WI38 (cell line): ENCODE measurements at regions not wholly inside any gene's neighbourhood (a gene's known extent, or its start where the extent isn't known, plus 50 kb on each side); places are given as distances from the start of the nearest gene placed in this dataset.

Experiments
- H3K4me3 ChIP-seq: 2 replicates; pipeline ENCODE4 v1.5.1; 2011; ENCODE audit warnings: low read depth, mild to moderate bottlenecking, control low read depth, low read length
- TF ChIP-seq, protein P1 (sequence below): IDR thresholded peaks from 2 replicates; pipeline ENCODE4 v1.5.1; 2012; ENCODE audit warnings: low read depth, mild to moderate bottlenecking, control low read depth, low read length

DNA sequence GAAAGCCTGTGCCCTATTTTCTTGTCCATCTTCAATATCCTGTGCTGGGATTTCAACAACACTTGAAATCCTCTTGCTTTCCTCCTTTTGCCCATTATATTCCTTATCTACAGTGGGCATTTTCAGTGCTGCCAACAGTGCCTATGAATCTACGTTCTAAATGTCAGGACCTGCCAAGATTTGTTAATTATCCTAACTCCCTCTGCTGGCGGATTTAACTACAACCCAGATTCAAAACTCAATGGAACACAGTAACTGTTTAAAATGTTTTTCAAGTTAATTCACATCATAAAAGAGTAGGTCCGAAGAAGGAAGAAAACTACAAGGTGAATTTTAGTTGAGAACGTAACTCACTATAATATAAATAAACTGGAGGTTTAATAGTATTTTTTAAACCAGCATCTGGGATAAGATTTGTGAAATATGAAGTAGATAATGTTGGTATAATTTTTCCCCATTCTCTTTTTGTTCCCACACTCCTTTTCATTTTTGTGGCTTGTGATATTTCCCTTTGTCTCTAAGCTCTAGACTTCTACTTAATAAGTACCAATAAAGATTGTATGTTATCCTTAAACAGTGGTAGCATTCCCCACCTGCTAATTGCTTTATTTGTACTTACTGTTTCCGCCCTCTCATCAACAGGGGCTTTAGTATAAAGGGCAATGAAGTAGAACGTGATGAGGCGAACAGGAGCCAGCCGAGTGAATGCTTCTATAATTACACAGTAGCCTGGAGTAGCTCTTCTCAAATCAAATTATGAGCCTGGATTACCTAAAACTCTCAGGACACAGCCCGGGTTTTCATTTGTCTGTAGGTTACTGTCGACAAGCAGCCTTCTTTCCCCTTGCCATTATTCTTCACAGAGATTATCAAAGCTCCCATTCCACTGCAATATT is 302.5 kb upstream of the ATP11B start:
- H3K4me3 ChIP-seq: no peak overlapping the region

DNA sequence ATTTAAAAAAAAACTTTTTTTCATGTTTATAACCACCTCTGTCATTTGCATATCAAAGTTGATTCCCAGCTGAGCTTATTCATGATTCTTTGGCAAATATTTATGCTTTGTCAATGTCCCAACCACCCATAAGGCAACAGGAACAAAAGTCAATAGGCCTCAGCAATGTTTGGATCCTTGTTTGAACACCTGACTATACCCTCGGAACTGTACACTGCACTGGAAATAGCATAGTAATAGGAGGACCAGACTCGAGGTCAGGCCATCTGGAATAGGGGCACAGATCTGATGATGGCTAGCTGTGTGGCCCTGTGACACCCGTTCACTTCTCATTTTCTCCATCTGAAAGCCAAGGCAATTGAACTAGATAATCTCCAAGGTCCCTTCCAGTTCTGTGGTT is 301.7 kb upstream of the ATP11B start:
- no peak overlapping the region for H3K4me3 ChIP-seq
- TF ChIP-seq, protein P1, sequence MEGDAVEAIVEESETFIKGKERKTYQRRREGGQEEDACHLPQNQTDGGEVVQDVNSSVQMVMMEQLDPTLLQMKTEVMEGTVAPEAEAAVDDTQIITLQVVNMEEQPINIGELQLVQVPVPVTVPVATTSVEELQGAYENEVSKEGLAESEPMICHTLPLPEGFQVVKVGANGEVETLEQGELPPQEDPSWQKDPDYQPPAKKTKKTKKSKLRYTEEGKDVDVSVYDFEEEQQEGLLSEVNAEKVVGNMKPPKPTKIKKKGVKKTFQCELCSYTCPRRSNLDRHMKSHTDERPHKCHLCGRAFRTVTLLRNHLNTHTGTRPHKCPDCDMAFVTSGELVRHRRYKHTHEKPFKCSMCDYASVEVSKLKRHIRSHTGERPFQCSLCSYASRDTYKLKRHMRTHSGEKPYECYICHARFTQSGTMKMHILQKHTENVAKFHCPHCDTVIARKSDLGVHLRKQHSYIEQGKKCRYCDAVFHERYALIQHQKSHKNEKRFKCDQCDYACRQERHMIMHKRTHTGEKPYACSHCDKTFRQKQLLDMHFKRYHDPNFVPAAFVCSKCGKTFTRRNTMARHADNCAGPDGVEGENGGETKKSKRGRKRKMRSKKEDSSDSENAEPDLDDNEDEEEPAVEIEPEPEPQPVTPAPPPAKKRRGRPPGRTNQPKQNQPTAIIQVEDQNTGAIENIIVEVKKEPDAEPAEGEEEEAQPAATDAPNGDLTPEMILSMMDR: no peak

More for the DNA sequence above, 302.5 kb upstream of the ATP11B start:
- TF ChIP-seq, protein P1: no peak

DNA sequence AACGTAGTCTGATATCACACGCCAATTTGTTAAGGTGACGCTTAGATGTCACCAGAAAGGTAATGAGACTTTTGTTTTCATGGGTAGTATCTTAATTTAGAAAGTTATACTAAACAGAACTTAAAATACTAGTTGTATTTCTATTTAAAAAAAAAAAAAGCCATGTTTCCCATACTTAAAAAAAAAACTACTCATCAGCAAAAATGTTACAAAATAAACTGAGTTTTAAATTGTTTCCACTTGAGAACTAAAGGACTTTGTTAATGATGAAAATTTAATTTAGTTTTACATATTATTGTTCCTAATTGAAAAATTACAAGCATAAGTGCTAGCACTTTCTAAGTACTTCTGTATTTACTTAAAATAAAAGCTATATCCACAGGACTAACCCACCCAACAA is 300.8 kb upstream of the ATP11B start:
- H3K4me3 ChIP-seq: no peak overlapping the region
- TF ChIP-seq, protein P1: no peak

DNA sequence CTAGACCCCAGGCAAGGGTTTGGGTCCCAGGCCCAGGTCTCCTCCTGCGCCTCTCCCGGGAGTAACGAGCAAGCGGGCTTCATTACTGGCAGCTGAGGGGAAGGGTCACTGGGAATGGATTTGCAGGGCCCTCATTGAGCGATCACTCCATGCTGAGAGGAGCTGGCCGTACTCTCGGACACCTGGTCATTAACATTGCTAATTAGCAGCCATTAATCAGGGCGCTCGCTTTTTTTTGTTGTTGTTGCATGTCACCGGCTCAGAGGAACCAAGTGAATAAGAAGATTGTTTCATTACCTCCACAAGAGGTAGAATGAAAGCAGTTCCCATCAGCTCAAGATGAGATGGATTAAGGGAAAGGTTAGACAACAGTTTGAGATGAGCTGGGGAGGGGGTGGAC is 293.0 kb upstream of the ATP11B start:
- no peak overlapping the region for H3K4me3 ChIP-seq
- TF ChIP-seq, protein P1: no peak

DNA sequence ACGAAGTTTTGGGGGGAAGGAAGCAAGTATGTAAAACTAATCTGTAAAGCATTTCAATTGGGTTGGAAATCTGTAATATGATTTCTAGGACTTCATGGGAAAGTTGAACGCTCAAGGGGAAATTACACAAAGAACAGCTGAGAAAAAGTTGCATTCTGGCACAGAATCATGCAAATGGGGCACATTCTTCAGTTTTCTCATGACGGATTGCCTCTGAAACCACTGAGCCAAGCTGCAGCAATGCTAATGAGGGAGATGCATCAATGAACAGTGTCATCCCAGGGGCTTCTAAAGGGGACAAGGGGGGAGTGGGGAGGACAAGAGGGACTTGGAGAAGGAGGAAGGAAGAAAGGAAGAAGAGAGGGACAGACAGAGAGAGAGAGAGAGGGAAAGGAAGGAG is 291.4 kb upstream of the ATP11B start:
- no peak overlapping the region for H3K4me3 ChIP-seq
- TF ChIP-seq, protein P1: no peak

DNA sequence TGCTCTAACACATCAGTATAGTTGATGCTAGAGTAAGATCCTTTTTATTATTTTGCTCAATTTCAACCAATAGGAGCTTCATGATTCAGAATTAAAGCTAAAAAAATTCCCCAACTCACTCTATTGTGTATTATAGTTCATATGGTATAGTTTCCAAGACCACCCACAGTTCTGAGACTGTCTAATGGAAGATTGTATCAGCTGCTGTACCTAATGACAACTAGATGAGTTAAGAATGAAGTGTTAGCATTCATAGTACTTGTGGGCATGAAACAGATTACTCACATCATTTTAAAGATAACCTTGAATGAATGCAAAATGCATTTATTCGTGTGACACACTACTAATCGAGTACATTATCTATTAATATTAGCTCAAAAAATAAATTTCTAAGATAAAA is 289.9 kb upstream of the ATP11B start:
- no peak overlapping the region for H3K4me3 ChIP-seq
- TF ChIP-seq, protein P1: no peak

DNA sequence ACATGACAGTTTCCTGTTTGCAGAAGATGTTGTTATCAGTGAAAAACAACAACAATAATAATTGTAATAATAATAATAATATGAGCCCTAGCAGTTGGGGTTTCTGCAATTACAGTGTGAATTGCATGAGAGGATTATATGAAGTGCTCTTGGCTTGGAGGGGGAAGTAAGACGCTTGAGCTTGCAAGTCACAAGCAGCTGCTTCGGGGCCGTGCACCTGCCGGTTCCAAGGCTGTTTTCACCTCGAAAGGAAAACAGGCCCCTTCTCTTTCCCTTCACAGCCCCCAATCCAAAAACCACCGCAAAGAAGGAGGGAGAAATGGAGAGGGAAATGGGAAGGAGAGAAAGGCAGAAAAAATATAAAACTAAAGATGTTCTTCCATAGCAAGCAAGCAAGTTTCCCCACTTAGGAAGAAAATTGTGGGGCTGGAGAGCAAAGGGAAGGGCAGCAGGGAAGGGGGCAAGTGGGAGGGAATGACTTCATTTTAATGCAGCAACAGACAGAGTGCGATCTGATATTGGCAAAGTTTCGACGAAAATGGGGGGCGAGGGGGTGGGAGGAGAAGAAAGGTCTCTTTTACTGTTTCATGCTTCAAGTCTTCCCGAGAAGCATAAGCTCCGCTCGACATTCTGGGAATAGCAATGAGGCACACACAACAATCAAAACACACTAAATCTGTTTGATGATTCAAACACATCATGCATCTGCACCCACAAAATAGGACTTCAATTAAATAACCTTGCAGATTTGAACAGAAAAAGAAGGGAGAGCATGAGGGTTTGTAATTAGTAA is 284.2 kb upstream of the ATP11B start:
- TF ChIP-seq, protein P1: no peak
- H3K4me3 ChIP-seq: no peak overlapping the region
